Ovary (tissue), 3 donors: ENCODE measurements at regions not wholly inside any gene's neighbourhood (a gene's known extent, or its start where the extent isn't known, plus 50 kb on each side); places are given as distances from the start of the nearest gene placed in this dataset.

Experiments used
- CTCF ChIP-seq, 3 donors: fragments of 450-650 bp in 2 of 3; fragments of 200-600 bp in 1 of 3; IDR thresholded peaks; one replicate each; pipeline versions ENCODE4 v1.5.1 to v1.8.0; 2016 to 2022; ENCODE audit warnings: antibody characterized with exemption in 3 of 3, mild to moderate bottlenecking in 1 of 3
- EP300 ChIP-seq: sonication (generic); formaldehyde crosslinking; IDR thresholded peaks from one replicate; pipeline ENCODE4 v1.6.1; 2017; ENCODE audit warnings: antibody characterized with exemption
- donor health status: DM: no; HTN: no; CAD: no.

- TF ChIP-seq EP300 (no peak), CTCF (IDR thresholded peaks at IDR 0.05) (no peak)
Measured at GRCh38 chr3:184655597-184655996, 56.3 kb downstream of the MAGEF1 start.
